ENCODE measurements at regions not wholly inside any gene's neighbourhood (a gene's known extent, or its start where the extent isn't known, plus 50 kb on each side); places are given as distances from the start of the nearest gene placed in this dataset.

DNA sequence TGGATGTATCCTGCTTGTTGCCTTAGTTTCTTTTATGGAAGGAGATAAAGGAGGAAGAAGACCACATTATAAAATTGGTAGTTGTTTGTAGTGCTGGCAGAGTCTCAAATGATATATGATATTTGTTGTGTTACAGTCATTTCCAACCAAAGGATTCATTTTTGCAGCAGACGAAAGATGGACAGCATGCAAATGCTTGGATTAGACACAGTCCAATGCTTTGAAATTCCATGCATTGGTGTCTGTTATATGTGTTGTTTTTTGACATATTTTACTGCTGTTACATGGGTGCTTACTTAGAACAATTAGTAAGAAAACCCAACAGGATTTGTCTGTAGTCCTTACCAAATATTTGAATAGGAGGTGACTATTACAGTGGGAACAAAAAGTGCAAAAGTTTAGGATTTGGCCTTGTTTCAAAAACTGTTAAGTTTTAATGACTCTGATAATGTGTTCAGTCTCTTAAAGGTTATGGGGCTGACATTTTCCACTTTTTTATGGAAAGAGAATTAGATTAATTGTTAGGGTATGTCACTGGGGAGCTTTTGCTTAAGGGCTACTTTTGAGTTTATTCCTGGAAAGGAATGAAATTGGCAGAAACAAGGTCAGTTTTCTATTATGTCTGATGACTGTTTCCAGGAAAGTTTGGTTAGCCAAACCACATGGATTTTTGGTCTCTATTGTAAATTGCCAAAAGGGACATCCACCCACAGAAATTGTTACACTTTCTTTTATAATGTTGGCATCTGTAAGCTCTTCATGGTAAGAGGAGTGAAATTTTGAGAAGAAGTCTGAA lies 229.4 kb upstream of the MMADHC start:
- TF ChIP-seq ZFX (IDR thresholded peaks at IDR 0.05), result no peak
- TF ChIP-seq, protein P1, sequence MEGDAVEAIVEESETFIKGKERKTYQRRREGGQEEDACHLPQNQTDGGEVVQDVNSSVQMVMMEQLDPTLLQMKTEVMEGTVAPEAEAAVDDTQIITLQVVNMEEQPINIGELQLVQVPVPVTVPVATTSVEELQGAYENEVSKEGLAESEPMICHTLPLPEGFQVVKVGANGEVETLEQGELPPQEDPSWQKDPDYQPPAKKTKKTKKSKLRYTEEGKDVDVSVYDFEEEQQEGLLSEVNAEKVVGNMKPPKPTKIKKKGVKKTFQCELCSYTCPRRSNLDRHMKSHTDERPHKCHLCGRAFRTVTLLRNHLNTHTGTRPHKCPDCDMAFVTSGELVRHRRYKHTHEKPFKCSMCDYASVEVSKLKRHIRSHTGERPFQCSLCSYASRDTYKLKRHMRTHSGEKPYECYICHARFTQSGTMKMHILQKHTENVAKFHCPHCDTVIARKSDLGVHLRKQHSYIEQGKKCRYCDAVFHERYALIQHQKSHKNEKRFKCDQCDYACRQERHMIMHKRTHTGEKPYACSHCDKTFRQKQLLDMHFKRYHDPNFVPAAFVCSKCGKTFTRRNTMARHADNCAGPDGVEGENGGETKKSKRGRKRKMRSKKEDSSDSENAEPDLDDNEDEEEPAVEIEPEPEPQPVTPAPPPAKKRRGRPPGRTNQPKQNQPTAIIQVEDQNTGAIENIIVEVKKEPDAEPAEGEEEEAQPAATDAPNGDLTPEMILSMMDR (conservative IDR thresholded peaks at IDR 0.05), result no peak
- no peak overlapping the region for H3K27ac ChIP-seq

DNA sequence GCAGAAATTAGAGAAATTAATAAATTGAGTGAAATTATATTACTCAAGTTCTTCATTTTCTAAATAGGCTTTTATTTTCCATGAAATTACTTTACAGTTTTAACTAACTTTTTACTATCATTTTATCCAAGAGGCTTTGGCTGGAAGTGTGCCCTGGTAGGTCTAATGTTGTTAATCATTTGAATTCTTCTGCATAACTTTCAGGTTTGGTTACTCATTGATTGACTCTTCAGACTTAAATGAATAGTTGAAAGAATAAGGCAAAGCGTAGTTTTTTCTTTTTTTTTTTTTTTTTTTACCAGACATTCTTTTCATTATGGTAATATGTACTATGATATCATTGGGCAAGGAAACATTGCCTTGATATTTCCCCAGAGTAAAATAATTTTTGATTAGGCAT lies 228.4 kb upstream of the MMADHC start:
- no peak overlapping the region for H3K27ac ChIP-seq
- TF ChIP-seq ZFX (IDR thresholded peaks at IDR 0.05), result no peak
- TF ChIP-seq, protein P1 (conservative IDR thresholded peaks at IDR 0.05), result no peak

DNA sequence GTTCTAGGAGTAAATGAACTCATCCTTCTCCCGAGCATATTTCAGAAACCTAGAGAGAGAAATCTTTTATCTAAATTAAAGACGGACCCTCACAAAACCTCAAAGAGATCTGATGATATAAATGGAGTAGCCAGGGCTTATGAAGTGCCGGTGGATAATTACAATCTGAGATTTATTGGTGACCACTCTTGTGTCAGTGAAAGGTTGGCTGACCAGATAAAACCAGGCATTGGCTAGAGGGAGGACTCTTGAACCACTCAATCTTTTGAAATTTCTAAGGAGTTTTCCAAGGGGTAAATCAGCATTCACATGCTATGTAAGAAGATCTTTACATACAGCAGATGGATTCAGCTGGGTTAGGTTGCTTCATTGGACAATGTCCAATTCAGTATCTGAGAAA lies 227.3 kb upstream of the MMADHC start:
- TF ChIP-seq ZFX (IDR thresholded peaks at IDR 0.05), result no peak
- TF ChIP-seq, protein P1 (conservative IDR thresholded peaks at IDR 0.05), result no peak
- no peak overlapping the region for H3K27ac ChIP-seq

DNA sequence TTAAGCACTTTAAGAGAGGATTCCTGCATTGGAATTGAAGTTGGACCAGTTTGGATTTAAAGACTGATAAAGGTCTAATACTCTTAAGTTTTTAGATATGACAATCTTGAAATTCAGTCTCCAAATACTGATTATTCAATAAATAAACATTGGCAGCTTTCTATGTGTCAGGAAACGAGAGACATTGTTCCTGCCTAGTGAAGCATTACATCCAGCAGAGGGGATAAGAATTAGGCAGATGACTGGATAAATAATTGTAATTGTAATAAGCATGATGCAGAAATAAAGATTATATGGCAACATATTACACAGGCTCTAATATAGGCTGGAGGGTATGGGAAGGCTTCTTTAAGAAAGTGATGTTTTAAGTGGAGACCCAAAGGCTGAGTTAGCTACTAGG lies 226.5 kb upstream of the MMADHC start:
- TF ChIP-seq ZFX (IDR thresholded peaks at IDR 0.05), result no peak
- TF ChIP-seq, protein P1 (conservative IDR thresholded peaks at IDR 0.05), result no peak
- no peak overlapping the region for H3K27ac ChIP-seq

DNA sequence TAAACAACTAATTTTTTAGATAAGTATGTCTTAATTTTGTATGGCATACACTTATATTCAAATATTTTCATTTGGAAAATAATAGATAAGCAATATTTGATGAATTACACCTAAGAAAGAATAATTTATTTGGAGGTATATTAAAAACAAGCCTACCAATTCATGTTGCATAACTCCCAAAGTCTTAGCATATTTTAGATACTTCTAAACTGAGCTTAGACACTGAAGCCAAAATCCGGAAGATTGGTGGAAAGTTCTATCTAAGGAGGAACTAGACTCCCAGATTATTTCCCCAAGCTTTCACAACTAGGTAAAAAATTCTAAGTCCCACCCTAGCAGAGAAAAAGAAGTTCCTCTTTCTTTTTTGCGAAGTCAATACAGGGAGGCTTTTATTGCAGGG lies 221.0 kb upstream of the MMADHC start:
- no peak overlapping the region for H3K27ac ChIP-seq
- no peak for TF ChIP-seq ZFX (IDR thresholded peaks at IDR 0.05)
- TF ChIP-seq, protein P1 (conservative IDR thresholded peaks at IDR 0.05), result no peak

DNA sequence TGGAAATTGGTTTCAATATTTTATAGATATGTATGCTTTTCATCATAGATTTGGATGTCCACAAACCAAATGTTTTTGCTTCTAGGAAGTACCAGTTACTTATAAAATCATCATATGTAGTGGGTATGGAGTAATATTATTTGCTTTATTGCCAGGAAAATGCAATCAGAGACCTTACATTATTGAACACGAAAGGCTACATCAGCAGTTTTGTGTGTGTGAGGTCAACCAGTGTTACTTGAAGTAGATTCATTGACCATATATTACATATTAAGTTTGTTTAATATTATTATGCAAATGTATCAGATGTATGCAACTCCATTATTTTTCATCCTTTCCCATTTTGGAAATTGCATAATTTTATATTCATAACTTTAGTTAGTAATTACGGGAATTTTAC lies 219.1 kb upstream of the MMADHC start:
- TF ChIP-seq, protein P1 (conservative IDR thresholded peaks at IDR 0.05), result no peak
- no peak for TF ChIP-seq ZFX (IDR thresholded peaks at IDR 0.05)
- no peak overlapping the region for H3K27ac ChIP-seq

DNA sequence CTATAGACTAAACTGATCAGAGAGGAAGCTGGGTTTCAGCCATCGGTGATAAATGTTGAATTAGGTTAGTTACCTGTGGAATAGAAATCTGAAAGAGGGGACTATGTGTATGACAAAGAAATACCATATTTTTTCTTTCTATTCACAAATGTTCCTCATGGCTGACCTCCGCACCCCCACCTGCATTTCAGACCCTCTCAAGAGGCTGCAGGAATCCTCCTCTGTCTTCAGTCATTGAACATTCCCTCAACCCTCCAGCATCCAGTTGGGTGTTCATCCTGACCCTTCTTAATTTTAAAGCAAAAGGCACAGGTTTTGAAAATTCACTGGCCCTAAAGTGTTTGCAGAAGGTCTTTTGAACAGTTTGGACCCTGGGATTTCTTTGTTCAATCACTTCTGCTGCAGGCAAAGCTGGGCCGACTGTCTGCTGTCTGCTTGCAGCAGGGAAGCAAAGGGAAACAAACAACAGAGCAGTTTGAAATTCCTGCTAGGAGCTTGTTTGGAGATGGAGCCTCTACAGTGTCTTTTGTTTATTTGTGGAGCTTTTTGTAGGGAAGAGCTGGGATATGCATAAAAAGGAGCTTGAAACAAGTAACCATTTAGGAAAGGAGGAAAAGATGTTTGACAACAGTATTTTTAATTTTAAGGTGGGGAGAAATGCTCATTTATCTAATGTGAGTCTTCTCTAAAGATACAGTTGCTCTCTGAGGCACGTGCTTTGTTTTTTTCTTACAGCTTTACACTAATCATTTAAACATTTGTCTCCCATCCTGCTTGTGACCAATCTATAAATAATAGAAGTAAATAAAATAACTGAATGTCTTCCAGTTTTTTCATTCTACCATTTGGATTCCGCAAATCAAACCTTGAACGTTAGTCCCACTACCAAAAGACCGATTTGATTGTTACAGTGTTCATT lies 213.3 kb upstream of the MMADHC start:
- H3K27ac ChIP-seq, result no peak overlapping the region
- TF ChIP-seq, protein P1 (conservative IDR thresholded peaks at IDR 0.05), result no peak
- no peak for TF ChIP-seq ZFX (IDR thresholded peaks at IDR 0.05)

Data from C4-2B (cell line).